ENCODE measurements at regions not wholly inside any gene's neighbourhood (a gene's known extent, or its start where the extent isn't known, plus 50 kb on each side); places are given as distances from the start of the nearest gene placed in this dataset.

DNA sequence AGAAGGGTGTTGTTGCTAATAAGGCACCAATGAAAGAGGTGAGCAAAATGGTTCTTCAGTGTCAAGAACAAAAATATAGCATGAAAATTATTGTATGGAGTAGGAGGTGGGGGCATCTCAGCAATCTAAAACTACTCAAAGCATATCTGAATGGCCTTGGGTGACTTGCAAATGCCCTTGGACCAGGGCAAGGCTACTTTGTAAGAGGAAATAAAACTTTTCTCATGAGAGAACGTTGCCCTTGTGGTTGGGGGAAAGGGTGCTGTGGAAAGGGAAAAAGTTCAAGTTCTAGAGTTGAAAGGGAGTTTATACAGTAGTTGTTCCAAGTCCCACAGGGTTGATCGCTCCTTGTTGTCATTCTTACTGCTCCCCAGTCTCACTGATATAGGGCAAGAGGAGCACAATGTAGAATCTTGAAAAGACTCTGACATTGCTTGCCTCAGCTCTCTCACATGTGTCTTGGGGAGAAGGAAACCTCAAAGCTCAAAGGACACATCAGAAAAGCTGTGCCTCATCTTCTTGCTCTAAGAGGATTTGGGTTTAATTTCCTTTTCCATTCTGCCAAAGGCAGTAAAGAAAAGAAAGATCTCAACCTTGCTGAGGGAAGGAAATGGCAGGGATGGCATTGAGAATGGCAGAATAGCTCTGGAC is 270.5 kb downstream of the DUSP6 start:
- TF ChIP-seq POLR2A (IDR thresholded peaks at IDR 0.05), result no peak
- TF ChIP-seq, protein P1, sequence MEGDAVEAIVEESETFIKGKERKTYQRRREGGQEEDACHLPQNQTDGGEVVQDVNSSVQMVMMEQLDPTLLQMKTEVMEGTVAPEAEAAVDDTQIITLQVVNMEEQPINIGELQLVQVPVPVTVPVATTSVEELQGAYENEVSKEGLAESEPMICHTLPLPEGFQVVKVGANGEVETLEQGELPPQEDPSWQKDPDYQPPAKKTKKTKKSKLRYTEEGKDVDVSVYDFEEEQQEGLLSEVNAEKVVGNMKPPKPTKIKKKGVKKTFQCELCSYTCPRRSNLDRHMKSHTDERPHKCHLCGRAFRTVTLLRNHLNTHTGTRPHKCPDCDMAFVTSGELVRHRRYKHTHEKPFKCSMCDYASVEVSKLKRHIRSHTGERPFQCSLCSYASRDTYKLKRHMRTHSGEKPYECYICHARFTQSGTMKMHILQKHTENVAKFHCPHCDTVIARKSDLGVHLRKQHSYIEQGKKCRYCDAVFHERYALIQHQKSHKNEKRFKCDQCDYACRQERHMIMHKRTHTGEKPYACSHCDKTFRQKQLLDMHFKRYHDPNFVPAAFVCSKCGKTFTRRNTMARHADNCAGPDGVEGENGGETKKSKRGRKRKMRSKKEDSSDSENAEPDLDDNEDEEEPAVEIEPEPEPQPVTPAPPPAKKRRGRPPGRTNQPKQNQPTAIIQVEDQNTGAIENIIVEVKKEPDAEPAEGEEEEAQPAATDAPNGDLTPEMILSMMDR (IDR thresholded peaks at IDR 0.05), result no peak
- intact Hi-C loops (cut with DNase I; ENCODE audit: low total_unique reads), result no loop called here
- WGBS, 2 donors, result 64 to 70% methylated on average over 2 of the region's 2 CpGs
- DNase-seq (ENCODE audit: low spot score in 2 of 2), result no peak
- no peak overlapping the region for H3K4me3 ChIP-seq (ENCODE audit: low read depth, poor library complexity, severe bottlenecking)

DNA sequence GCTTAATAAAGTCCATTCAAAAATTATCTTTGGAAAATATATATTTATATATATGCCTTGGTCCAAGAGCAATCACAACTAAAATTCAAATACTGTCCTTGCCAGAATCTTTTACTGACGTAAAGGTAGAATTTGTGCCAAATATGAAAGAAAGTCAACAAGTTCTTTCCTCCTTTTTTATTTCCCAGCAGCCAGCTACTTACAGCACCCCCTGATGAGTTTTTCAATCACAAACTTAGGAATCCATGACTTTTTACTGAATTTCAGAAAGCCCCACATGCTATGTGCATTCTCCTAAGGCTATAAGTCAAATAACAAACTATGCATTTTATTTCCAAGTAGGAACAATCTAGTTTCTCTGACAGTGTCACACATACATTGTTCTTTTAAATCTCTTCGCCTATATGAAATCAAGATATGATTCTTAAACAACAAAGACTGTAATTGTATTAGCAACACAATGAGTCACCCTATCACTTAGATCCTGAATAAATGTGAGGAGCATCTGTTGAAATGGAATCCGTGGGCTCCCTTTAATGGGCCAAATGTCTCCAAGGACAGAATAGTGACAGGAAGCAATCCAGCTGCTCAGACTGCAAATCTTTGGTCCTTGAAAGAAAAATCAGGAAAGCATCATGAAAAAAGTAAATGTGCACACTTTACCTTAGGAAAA is 271.4 kb downstream of the DUSP6 start:
- no peak for DNase-seq (ENCODE audit: low spot score in 2 of 2)
- 54 to 55% methylated on average over 3 of the region's 3 CpGs for WGBS, 2 donors

DNA sequence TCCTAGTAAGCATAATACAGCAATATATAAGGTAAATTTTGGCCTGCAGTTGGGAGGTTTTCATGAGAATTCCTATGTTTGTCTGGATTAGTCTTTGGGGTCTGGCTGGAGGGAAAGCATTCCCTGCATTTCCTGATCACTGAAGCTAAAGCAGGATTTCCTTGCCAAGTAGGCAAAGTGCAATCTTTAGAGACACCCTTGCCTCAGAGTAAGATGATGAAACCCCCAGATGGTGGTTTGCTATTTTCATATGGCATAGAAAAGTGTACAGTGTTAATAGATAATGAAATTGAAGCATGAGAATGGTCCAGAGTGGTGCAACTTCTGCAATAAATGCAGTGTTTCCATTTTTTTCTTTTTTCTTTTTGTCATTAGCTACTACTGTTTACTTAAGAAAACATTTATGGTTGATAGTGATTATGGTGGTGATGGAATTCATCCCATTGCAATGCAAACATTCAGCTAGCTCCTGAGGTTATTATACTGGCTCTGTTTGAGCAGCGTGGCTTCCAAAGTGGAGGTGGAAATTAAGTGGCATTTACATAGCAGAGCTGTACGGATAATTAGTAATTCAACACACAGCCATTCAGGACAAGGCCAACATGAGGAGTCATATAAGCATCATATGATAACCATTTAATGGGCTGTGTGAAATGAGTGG is 276.3 kb downstream of the DUSP6 start:
- intact Hi-C loops (cut with DNase I; ENCODE audit: low total_unique reads), result no loop called here
- TF ChIP-seq, protein P1 (IDR thresholded peaks at IDR 0.05), result no peak
- no peak for TF ChIP-seq POLR2A (IDR thresholded peaks at IDR 0.05)
- no peak overlapping the region for H3K4me3 ChIP-seq (ENCODE audit: low read depth, poor library complexity, severe bottlenecking)
- 92 to 97% methylated on average over 2 of the region's 2 CpGs for WGBS, 2 donors
- no peak for DNase-seq (ENCODE audit: low spot score in 2 of 2)

More for the DNA sequence above, 271.4 kb downstream of the DUSP6 start:
- intact Hi-C loops (cut with DNase I; ENCODE audit: low total_unique reads), result no loop called here
- no peak overlapping the region for H3K4me3 ChIP-seq (ENCODE audit: low read depth, poor library complexity, severe bottlenecking)
- TF ChIP-seq POLR2A (IDR thresholded peaks at IDR 0.05), result no peak
- TF ChIP-seq, protein P1 (IDR thresholded peaks at IDR 0.05), result no peak

DNA sequence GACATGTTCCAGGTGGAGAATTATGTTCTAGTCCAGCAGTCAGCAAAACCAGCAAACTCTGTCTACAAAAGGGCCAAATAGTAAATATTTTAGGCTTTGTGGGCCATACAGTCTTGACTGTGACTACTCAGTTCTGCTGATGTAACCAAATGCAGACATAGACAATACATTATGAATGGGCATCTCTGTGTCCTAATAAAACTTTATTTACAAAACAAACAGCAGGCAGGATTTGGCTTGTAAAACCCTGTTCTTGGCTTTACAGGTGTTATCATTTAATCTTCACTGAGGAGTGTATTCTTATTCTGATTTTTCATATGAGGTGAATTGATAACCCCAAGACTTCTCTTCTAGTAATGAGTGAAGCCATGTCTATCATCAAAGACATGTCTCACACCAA is 278.6 kb downstream of the DUSP6 start:
- intact Hi-C loops (cut with DNase I; ENCODE audit: low total_unique reads), result no loop called here
- no peak overlapping the region for H3K4me3 ChIP-seq (ENCODE audit: low read depth, poor library complexity, severe bottlenecking)
- DNase-seq (ENCODE audit: low spot score in 2 of 2), result no peak
- TF ChIP-seq, protein P1 (IDR thresholded peaks at IDR 0.05), result no peak
- TF ChIP-seq POLR2A (IDR thresholded peaks at IDR 0.05), result no peak

DNA sequence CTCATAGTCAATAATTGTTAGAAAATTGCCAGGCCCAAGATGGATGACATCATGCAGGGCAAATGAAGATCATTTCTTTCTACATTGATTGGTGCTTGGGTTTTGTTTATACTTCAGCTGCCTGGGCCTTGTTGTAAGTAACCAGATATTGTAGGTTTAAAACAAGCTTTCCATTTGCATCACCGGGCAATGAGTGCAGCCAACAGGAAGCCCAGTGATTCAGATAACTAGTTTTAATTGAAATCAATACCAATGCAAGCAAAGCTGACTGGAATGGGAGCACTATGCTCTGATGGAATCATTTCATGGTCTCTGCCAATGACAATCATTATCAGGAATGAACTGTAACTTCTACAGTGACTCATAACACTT is 279.3 kb downstream of the DUSP6 start:
- intact Hi-C loops (cut with DNase I; ENCODE audit: low total_unique reads), result no loop called here
- WGBS, 2 donors, result 59 to 65% methylated on average over 1 of the region's 1 CpG
- TF ChIP-seq, protein P1 (IDR thresholded peaks at IDR 0.05), result no peak
- TF ChIP-seq POLR2A (IDR thresholded peaks at IDR 0.05), result no peak
- no peak for DNase-seq (ENCODE audit: low spot score in 2 of 2)
- no peak overlapping the region for H3K4me3 ChIP-seq (ENCODE audit: low read depth, poor library complexity, severe bottlenecking)

Measured in lower leg skin (tissue), 4 donors.